SK-N-SH treated with all-trans-retinoic acid at 6 μM for 48 hours (cell line): ENCODE measurements at regions not wholly inside any gene's neighbourhood (a gene's known extent, or its start where the extent isn't known, plus 50 kb on each side); places are given as distances from the start of the nearest gene placed in this dataset.

Source experiments
- ATAC-seq: fragments of 200-7000 bp; cut with Tn5 transposase; 3 replicates; pipeline ENCODE4 v1.9.1; 2020; ENCODE audit warnings: mild to moderate bottlenecking, moderate library complexity
- ARNTL ChIP-seq: fragments of 450-650 bp; formaldehyde crosslinking; IDR thresholded peaks from 2 replicates; pipeline ENCODE4 v1.5.0; 2020; ENCODE audit warnings: low read depth, mild to moderate bottlenecking, moderate library complexity, borderline replicate concordance
- BACH2 ChIP-seq: fragments of 250-450 bp; sonication (Bioruptor Pico); IDR thresholded peaks from 2 replicates; pipeline ENCODE4 v1.9.0; 2021; ENCODE audit warnings: mild to moderate bottlenecking, borderline replicate concordance
- ESRRG ChIP-seq: fragments of 250-450 bp; sonication (Bioruptor Pico); IDR thresholded peaks from 2 replicates; pipeline ENCODE4 v1.6.1; 2021; ENCODE audit warnings: mild to moderate bottlenecking
- GLIS3 ChIP-seq: fragments of 250-450 bp; sonication (Bioruptor Pico); IDR thresholded peaks from 2 replicates; pipeline ENCODE4 v1.5.0; 2020; ENCODE audit warnings: mild to moderate bottlenecking, moderate library complexity
- ISL1 ChIP-seq: fragments of 250-450 bp; sonication (Bioruptor Pico); IDR thresholded peaks from 2 replicates; pipeline ENCODE4 v2.1.2; 2022; ENCODE audit warnings: mild to moderate bottlenecking, moderate library complexity
- OSR1 ChIP-seq: fragments of 250-450 bp; sonication (Bioruptor Pico); IDR thresholded peaks from 2 replicates; pipeline ENCODE4 v1.8.0; 2022; ENCODE audit warnings: moderate library complexity, mild to moderate bottlenecking, inconsistent platforms
- SNAI2 ChIP-seq: fragments of 250-450 bp; sonication (Bioruptor Pico); IDR thresholded peaks from 2 replicates; pipeline ENCODE4 v1.5.0; 2020; ENCODE audit warnings: mild to moderate bottlenecking, moderate library complexity
- TCF4 ChIP-seq: fragments of 250-450 bp; sonication (Bioruptor Pico); IDR thresholded peaks from 2 replicates; pipeline ENCODE4 v1.8.0; 2021; ENCODE audit warnings: mild to moderate bottlenecking, moderate library complexity, borderline replicate concordance
- TOX ChIP-seq: fragments of 250-450 bp; sonication (Bioruptor Pico); IDR thresholded peaks from 2 replicates; pipeline ENCODE4 v1.8.0; 2021; ENCODE audit warnings: mild to moderate bottlenecking, moderate library complexity, borderline replicate concordance
- ZC3H10 ChIP-seq: fragments of 250-450 bp; sonication (Bioruptor Pico); IDR thresholded peaks from 2 replicates; pipeline ENCODE4 v1.5.1; 2021; ENCODE audit warnings: mild to moderate bottlenecking, moderate library complexity
- ZFP3 ChIP-seq: fragments of 250-450 bp; sonication (Bioruptor Pico); IDR thresholded peaks from 2 replicates; pipeline ENCODE4 v1.5.0; 2020; ENCODE audit warnings: mild to moderate bottlenecking, moderate library complexity
- ZFP30 ChIP-seq: fragments of 450-650 bp; formaldehyde crosslinking; IDR thresholded peaks from 2 replicates; pipeline ENCODE4 v1.5.0; 2022; ENCODE audit warnings: mild to moderate bottlenecking, moderate library complexity
- ZNF565 ChIP-seq: fragments of 450-650 bp; formaldehyde crosslinking; conservative IDR thresholded peaks from 2 replicates; pipeline ENCODE4 v1.5.0; 2020; ENCODE audit warnings: low read depth, mild to moderate bottlenecking, moderate library complexity
- ZNF70 ChIP-seq: fragments of 450-650 bp; formaldehyde crosslinking; IDR thresholded peaks from 2 replicates; pipeline ENCODE4 v1.5.0; 2020; ENCODE audit warnings: mild to moderate bottlenecking, moderate library complexity
- ZNF8 ChIP-seq: fragments of 450-650 bp; formaldehyde crosslinking; IDR thresholded peaks from 2 replicates; pipeline ENCODE4 v1.5.0; 2020; ENCODE audit warnings: mild to moderate bottlenecking, moderate library complexity
- TF ChIP-seq, protein P1 (sequence below): fragments of 250-450 bp; sonication (Bioruptor Pico); IDR thresholded peaks from 2 replicates; pipeline ENCODE4 v1.5.1; 2020; ENCODE audit warnings: low read depth, mild to moderate bottlenecking, moderate library complexity
- TF ChIP-seq, protein P2 (sequence below): fragments of 250-450 bp; sonication (Bioruptor Pico); IDR thresholded peaks from 2 replicates; pipeline ENCODE4 v1.8.0; 2020; ENCODE audit warnings: mild to moderate bottlenecking, moderate library complexity, borderline replicate concordance
- TF ChIP-seq, protein P3 (sequence below): fragments of 250-450 bp; sonication (Bioruptor Pico); IDR thresholded peaks from 2 replicates; pipeline ENCODE4 v1.5.1; 2021; ENCODE audit warnings: mild to moderate bottlenecking, moderate library complexity
- TF ChIP-seq, protein P4 (sequence below): fragments of 250-450 bp; sonication (Bioruptor Pico); IDR thresholded peaks from 2 replicates; pipeline ENCODE4 v1.8.0; 2021; ENCODE audit warnings: low read depth, mild to moderate bottlenecking, moderate library complexity, borderline replicate concordance
- TF ChIP-seq, protein P5 (sequence below): fragments of 250-450 bp; sonication (Bioruptor Pico); IDR thresholded peaks from 2 replicates; pipeline ENCODE4 v1.5.0; 2020; ENCODE audit warnings: mild to moderate bottlenecking, moderate library complexity

DNA sequence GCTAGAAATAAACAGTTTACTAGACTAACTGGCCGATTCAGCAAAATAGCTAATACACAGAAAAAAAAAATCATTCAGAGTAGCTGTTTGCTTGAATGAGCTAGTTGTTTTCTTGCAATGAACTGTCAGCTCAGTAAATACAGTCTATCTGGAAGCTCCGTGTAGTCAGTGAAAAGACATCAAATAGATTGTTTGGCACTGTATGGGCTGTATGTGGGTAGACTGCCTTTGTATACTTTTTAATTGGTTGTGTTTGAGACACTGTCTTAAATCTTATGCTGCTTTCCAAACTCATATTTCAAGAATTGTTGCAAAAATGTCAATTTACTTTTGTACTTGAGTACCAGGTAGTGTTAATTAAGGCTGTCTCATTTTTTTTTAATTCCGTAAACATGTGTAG is 61.6 kb upstream of the GPR174 start:
- no peak for ATAC-seq
- TF ChIP-seq, protein P1, sequence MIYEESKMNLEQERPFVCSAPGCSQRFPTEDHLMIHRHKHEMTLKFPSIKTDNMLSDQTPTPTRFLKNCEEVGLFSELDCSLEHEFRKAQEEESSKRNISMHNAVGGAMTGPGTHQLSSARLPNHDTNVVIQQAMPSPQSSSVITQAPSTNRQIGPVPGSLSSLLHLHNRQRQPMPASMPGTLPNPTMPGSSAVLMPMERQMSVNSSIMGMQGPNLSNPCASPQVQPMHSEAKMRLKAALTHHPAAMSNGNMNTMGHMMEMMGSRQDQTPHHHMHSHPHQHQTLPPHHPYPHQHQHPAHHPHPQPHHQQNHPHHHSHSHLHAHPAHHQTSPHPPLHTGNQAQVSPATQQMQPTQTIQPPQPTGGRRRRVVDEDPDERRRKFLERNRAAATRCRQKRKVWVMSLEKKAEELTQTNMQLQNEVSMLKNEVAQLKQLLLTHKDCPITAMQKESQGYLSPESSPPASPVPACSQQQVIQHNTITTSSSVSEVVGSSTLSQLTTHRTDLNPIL: no peak
- TF ChIP-seq ZNF70 (CRISPR knock-in tag) (no peak), OSR1 (CRISPR knock-in tag) (no peak), ISL1 (CRISPR knock-in tag) (no peak), ESRRG (CRISPR knock-in tag) (no peak), ARNTL (CRISPR knock-in tag) (no peak), ZFP3 (no peak), GLIS3 (CRISPR knock-in tag) (no peak), TOX (CRISPR knock-in tag) (no peak), ZNF8 (no peak), TCF4 (CRISPR knock-in tag) (no peak), ZNF565 (no peak), ZC3H10 (CRISPR knock-in tag) (no peak)
- TF ChIP-seq, protein P2, sequence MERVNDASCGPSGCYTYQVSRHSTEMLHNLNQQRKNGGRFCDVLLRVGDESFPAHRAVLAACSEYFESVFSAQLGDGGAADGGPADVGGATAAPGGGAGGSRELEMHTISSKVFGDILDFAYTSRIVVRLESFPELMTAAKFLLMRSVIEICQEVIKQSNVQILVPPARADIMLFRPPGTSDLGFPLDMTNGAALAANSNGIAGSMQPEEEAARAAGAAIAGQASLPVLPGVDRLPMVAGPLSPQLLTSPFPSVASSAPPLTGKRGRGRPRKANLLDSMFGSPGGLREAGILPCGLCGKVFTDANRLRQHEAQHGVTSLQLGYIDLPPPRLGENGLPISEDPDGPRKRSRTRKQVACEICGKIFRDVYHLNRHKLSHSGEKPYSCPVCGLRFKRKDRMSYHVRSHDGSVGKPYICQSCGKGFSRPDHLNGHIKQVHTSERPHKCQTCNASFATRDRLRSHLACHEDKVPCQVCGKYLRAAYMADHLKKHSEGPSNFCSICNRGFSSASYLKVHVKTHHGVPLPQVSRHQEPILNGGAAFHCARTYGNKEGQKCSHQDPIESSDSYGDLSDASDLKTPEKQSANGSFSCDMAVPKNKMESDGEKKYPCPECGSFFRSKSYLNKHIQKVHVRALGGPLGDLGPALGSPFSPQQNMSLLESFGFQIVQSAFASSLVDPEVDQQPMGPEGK (CRISPR knock-in tag): no peak
- TF ChIP-seq, protein P3, sequence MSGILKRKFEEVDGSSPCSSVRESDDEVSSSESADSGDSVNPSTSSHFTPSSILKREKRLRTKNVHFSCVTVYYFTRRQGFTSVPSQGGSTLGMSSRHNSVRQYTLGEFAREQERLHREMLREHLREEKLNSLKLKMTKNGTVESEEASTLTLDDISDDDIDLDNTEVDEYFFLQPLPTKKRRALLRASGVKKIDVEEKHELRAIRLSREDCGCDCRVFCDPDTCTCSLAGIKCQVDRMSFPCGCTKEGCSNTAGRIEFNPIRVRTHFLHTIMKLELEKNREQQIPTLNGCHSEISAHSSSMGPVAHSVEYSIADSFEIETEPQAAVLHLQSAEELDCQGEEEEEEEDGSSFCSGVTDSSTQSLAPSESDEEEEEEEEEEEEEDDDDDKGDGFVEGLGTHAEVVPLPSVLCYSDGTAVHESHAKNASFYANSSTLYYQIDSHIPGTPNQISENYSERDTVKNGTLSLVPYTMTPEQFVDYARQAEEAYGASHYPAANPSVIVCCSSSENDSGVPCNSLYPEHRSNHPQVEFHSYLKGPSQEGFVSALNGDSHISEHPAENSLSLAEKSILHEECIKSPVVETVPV (CRISPR knock-in tag): no peak

DNA sequence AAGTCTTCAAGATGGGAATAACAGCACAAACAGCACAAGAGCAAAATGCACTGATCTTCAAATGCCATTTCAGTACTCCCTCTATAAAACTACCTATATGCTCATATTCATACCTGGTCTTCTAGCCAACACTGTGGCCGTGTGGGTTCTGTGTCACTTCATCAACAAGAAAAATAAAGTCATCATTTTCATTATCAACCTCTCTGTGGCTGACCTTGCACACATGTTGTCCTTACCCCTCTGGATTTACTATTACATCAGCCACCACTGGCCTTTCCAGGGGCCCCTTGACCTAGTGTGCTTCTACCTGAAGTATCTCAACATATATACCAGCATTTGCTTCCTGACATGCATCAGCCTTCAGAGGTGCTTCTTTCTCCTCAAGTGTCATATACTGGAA is 59.6 kb upstream of the GPR174 start:
- TF ChIP-seq, protein P4, sequence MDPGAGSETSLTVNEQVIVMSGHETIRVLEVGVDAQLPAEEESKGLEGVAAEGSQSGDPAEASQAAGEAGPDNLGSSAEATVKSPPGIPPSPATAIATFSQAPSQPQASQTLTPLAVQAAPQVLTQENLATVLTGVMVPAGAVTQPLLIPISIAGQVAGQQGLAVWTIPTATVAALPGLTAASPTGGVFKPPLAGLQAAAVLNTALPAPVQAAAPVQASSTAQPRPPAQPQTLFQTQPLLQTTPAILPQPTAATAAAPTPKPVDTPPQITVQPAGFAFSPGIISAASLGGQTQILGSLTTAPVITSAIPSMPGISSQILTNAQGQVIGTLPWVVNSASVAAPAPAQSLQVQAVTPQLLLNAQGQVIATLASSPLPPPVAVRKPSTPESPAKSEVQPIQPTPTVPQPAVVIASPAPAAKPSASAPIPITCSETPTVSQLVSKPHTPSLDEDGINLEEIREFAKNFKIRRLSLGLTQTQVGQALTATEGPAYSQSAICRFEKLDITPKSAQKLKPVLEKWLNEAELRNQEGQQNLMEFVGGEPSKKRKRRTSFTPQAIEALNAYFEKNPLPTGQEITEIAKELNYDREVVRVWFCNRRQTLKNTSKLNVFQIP: no peak
- TF ChIP-seq ZFP3: no peak
- TF ChIP-seq ZNF70 (CRISPR knock-in tag): no peak
- TF ChIP-seq ZNF565: no peak
- TF ChIP-seq, protein P3 (CRISPR knock-in tag): no peak
- TF ChIP-seq ISL1 (CRISPR knock-in tag): no peak
- TF ChIP-seq ZNF8: no peak
- TF ChIP-seq TCF4 (CRISPR knock-in tag): no peak
- TF ChIP-seq, all 23 proteins: peak for 0
- ATAC-seq: no peak

DNA sequence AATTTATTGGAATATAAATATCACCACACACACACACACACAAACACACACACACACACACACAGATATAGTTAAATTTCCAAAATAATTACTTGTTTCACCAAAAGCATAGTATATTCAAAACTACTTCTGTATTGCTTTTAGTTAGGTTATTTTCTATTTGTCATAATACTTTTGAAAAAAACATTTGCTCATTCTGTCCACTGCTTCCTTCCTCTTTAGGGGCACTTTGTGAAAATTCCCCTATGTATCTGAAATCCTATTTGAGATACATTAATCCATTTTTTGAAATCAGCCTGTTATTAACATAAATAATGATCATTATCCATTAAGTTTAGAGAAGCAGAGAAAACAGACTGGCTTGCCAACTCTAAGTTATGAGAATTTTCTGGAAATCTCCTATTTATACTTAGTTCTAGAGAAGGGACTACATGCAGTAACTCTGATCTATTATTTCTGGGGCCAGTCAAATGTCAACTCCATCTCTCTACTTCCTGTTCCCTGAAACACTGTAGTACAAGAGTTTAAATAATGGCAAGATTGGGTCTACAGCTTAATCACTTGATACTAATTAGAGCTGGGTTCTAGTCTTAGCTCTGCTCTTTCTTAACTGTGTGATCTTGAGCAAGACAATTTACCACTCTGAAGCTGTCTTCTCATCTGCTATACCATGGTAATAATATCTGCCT is 54.4 kb upstream of the GPR174 start:
- ATAC-seq: no peak
- TF ChIP-seq ISL1 (CRISPR knock-in tag): no peak

DNA sequence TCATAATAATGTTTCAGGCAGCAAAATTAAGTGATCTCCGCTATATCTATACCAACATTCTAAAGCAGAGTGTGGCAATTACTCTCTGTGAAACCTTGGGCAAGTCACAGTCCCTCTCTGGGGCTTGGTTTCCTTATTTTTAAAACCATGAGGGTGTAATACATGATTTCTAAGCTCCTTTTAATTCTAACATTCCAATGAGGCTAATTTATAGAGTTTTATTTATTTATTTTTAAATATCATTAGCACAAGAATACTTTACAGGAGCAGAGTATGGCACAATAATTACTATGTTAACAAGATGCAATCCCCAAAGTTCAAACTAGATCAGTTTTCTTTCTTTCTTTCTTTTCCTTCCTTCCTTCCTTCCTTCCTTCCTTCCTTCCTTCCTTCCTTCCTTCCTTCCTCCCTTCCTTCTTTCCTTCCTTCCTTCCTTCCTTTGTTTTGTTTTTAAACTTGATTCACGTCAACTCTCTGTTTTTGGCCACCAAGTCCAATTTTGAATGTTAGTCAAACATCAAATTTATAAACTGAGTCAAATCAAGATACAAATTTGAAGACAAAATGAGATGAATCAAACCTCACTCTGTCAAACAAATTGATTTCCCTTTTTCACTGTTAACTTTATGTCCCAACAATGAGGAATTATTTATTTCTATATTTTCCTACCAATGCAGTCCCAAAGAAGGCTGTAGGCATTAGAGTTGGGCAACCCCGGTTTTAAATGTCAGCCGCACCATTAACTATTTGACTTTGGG is 50.2 kb upstream of the GPR174 start:
- ATAC-seq: no peak
- TF ChIP-seq, protein P5, sequence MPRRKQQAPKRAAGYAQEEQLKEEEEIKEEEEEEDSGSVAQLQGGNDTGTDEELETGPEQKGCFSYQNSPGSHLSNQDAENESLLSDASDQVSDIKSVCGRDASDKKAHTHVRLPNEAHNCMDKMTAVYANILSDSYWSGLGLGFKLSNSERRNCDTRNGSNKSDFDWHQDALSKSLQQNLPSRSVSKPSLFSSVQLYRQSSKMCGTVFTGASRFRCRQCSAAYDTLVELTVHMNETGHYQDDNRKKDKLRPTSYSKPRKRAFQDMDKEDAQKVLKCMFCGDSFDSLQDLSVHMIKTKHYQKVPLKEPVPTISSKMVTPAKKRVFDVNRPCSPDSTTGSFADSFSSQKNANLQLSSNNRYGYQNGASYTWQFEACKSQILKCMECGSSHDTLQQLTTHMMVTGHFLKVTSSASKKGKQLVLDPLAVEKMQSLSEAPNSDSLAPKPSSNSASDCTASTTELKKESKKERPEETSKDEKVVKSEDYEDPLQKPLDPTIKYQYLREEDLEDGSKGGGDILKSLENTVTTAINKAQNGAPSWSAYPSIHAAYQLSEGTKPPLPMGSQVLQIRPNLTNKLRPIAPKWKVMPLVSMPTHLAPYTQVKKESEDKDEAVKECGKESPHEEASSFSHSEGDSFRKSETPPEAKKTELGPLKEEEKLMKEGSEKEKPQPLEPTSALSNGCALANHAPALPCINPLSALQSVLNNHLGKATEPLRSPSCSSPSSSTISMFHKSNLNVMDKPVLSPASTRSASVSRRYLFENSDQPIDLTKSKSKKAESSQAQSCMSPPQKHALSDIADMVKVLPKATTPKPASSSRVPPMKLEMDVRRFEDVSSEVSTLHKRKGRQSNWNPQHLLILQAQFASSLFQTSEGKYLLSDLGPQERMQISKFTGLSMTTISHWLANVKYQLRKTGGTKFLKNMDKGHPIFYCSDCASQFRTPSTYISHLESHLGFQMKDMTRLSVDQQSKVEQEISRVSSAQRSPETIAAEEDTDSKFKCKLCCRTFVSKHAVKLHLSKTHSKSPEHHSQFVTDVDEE: no peak
- TF ChIP-seq OSR1 (CRISPR knock-in tag) (no peak), SNAI2 (CRISPR knock-in tag) (no peak), BACH2 (no peak), ZFP30 (CRISPR knock-in tag) (no peak), ARNTL (CRISPR knock-in tag) (no peak), GLIS3 (CRISPR knock-in tag) (no peak), ZNF8 (no peak)
- TF ChIP-seq, protein P2 (CRISPR knock-in tag): no peak
- TF ChIP-seq, protein P1: no peak
